DMS53 (cell line): ENCODE measurements at regions not wholly inside any gene's neighbourhood (a gene's known extent, or its start where the extent isn't known, plus 50 kb on each side); places are given as distances from the start of the nearest gene placed in this dataset.

Experiments used
- DNase-seq: peaks from one replicate; lab custom pipeline; 2025; lab: John Stamatoyannopoulos, UW

GRCh38 chr2:19543663-19544383 lies 185.4 kb upstream of the OSR1 start:
- no peak for DNase-seq

- DNase-seq, result no peak
Observed at GRCh38 chr2:19542796-19543662, 184.6 kb upstream of the OSR1 start.

DNA sequence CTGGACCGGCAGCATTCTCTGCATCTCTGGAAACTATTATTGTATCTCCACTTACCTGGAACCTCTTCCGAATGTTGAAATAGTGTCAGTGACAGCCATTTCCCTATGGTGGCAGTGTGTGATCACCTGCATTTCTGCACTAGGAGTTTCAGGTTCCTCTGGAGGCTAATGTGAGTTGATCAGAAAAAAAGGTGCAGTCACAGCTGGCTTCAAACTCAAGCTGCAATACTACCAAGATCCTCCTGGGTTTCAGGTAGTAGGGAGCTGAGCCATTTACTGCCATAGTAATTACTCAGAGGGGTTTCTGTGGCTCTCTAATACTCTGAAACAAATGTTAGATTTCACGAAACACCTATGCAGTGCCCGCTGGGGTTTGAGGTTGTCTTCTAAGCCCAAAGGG lies 183.5 kb upstream of the OSR1 start:
- peak; percentile 15 for DNase-seq

DNA sequence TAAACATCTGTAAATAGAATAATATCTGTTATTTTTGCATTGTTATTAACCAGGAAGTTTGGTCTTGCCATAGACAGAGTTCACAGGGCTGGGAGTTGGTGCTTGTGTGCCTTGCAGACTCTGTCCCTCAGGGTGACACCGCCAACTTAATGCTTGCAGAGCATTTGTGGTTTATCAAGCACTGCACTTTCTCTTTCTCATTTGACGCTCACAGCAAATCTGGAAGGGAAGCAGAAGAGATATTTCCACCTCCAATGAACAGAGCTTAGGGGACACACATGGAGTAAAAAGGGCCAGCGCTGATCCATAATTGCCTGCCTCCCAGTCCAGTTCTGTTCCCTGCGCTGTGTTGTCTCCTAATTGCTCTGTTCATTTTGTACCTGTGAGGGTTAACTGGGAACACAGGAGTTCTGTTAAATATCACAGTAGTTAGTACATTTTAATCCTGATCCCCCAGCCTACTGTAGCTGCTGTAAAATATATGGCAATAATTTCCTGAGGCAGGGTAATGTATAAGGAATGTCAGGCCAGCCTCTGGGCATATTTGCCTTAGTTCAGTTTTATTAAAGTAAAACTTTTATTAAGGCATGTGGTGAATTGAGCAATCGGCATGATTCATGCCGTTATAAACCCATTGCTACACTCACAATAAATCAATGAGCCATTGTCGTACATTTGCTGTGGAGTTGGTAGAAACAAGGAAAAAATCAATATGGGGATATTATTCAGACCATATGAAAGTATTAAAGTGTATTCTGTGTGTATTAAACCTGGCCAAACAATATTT lies 182.5 kb upstream of the OSR1 start:
- DNase-seq, result no peak

DNA sequence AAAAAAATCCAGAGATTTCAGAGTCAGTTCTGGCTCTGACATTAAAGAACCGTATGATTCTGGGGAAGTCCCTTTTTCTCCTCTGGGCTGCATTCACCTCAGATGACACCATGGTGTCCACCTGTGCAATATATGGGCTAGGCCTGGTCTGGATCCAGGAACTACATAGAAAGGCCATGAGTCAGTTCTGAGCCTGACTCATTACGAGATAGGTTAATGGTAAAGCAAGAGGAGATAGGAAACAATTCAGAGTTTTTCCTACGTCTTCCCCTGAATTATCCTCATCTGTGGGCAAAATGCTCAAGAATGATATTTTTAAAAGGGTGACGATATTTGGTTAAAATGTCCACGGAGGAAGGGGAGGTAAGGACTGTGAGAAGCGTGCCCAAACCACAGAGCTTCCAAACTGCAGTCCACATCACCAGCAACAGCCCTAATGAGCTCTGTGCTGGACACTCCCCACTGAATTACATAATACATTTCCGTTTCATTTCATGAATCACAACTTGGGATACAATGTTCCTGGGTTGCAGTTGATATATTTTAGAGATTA lies 180.1 kb upstream of the OSR1 start:
- peak; percentile 68 for DNase-seq

DNA sequence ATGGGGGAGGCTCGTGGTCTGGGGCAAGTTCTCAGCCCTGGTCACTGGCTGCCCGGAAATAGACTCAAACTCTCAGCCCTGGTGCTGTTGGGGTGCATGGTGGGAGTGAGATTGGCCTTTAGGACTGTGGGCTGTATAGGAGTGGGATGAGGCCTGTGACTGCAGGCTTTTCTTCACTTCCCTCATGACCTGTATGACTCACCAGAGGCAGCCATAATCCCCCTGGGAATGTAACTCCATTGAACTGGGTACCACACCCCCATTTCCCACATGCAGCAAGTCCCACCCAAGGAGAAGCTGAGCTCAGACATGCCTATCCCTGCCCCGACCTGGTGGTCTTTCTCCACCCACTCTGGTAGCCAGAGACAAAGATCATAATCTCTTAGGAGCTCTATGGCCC lies 177.7 kb upstream of the OSR1 start:
- DNase-seq, result peak; percentile 2

DNA sequence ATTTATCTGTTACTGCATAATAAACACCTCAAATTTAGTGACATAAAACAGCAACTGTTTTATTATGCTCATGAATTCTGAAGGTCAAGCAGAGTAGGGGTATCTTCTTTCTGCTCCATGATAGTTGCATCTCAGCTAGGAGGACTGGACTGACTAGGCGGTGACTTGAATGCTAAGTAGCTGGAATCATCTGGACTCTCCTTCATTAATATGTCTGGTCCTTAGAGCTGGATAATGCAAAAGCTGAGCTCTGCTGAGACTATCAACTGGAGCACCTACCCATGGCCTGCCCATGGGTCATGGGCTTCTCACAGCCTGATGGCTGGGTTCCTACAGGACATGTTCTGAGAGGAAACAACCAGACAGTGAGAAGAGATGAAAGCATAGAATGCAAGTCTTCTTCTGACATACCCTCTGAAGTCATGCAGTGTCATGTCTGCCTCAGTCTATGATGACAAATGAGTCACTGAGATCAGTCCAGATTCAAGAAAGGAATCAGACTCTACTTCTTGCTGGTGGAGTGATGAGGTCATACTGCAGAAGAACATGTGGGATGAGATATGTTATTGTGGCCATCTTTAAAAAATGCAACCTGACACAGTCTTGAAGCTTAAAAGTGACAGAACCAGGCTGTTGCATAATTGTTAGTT lies 174.2 kb upstream of the OSR1 start:
- no peak for DNase-seq

DNA sequence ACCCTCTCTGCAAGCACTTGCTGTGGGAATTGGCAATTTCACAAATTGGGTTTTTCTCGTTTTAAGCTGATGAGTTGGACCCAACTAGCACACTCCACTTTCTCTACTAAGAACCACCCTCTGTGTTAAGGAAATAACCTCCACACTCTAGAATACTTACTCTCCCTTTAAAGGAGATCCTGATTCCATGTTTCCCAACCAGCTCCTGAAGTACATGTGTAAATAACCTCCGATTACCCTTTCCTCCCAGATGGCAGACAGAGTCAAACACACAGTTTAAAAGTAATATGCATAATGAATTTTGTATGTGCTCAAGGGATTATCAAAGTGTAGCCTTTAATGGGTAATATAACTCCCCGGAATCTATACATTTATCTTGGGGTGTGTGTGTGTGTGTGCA lies 171.3 kb upstream of the OSR1 start:
- DNase-seq, result peak; percentile 36

- DNase-seq, result no peak
Observed at GRCh38 chr2:19527771-19528170, 169.3 kb upstream of the OSR1 start.

- DNase-seq, result no peak
Observed at GRCh38 chr2:19525313-19525712, 166.9 kb upstream of the OSR1 start.

DNA sequence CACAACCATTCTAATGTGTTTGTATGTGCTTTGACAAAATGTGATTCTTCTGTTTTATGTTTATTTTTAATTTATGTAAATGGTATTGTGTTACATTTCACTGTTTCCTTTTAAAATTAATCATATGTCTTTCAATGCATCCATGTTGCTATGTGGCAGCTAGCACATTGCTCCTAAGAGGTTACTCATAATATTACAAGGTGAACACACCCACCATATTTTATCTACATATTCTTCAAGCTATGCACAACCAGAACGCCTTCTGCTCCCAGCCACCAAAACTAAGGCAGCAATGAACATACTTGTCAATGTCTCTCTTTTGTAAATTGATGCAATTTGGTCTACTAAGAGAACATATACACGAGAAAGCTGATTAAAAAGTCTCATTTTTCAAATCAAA lies 160.6 kb upstream of the OSR1 start:
- DNase-seq, result no peak

GRCh38 chr2:19507137-19507536 lies 148.7 kb upstream of the OSR1 start:
- DNase-seq, result no peak

DNA sequence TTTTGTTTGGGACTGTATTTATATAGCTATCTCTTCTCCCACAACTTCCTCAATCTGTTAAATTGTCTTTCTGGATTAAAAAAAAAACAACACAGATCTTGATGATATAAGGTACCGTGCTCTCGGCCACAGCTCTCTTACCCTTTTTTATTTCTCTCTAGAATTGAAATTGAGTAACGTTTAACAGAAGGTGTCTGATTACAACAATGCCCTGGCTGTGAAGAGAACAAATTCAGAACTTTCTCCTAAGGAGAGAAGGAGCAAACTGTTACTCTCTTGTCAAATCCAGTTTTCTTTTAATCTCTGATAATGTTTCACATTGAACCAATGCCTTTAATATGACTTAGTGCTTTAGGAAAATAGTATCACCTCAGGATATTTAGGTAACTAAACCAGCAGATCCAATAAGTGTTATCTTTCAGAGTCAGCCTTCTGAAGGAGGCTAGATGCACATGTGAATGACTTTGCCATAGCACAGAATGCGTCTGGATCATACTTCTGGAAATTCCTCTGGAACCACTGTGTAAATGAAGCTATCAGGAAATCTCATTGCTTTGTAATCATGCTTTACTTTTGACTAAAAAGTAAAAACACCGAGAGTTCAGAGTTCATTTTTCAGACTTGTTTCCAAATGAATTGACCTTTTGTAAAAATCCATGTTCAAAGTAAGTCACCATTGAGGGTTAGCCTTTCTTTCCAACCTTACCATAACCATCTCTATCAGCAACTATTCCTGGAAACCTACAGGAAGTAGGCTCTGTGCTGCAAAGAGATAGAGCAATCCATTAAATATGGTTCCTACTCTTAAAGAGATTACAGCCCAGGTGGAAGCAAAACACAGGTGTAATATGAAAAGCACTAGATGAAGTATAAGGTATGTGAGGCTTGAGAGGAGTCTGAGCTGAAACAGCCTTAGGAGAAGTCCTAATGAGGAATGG lies 147.0 kb upstream of the OSR1 start:
- DNase-seq, result peak; percentile 23

DNA sequence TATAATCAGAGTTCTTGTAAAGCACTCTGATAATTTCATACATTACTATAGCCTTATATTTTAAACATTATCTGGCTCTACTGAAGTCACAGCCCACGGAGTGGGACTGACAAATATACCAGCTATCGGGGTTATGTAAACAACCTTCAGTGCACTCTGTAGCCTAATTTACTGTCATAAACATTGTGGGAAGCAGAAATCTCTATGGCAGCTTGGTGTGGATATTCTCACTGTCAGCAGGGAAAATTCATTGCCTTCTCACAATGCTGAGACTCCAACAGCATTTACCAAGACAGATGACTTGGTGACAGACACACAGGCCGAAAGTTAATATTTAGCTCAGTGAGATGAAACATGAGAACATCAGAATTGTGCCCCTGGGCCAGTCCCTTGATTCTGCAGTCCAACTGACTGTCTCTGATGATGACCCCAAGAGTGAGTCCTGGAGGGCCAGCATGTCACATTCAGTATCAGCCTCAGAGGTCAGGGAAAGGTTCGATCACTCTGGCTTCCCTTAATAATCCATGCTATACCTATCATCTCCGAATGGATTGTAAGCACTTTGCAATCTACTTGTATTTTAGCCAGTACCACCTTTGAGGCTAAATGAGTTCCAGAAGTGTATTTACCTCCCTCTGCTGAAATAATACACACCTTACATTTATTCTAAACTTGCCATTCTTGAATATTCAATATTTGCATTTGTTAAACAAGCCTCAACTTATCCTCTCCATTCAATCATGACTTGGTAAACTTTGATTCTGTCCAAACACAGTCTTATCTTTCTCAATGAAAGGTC lies 146.2 kb upstream of the OSR1 start:
- peak; percentile 83 for DNase-seq

DNA sequence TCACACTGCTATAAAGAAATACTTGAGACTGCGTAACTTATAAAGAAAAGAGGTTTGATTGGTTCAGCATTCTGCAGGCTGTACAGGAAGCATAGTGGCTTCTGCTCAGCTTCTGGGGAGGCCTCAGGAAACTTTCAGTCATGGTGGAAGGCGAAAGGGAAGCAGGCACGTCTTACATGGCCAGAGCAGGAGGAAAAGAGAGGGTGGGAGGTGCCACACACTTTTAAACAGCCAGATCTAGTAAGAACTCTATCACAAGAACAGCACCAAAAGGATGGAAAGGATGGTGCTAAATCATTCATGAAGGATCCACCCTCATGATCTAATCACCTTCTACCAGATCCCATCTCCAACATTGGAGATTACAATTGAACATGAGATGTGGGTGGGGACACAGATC lies 145.5 kb upstream of the OSR1 start:
- DNase-seq, result peak; percentile 28

DNA sequence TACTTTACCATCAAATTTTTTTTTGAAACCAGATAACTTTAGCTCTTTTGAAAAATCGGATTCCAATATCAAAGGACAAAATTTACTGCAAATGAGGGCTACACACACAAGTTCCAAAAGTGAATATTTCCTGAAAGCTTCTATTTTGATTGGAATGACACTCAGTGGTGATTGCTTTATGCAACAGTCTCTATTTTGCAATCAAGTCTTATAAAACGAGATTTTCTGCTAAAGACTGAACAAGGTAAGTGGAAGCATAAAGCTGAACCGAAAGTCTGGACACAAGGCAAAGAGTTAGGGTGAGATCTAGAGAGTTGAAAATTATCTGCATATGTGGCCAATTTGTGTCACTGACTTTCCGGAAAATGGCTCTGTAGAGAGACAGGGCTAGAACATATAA lies 145.0 kb upstream of the OSR1 start:
- no peak for DNase-seq

DNA sequence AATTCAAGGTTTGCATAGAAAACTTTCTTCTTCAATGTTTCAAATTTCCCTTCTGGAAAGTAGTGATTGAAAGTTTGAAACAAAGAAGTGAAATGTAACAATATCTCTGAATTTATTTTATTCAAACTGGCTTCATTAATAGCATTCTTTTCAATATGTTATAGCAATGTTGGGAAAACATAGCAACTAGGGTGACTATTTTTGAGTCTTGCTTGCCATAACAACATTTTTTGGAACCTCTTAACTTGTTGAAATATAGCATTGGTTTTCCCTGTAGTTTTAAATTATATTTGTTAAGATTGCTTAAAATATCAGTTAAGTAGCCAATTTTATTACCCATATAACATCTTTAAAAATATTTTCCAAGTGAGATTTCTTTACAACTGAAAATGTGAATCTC lies 141.7 kb upstream of the OSR1 start:
- no peak for DNase-seq

DNA sequence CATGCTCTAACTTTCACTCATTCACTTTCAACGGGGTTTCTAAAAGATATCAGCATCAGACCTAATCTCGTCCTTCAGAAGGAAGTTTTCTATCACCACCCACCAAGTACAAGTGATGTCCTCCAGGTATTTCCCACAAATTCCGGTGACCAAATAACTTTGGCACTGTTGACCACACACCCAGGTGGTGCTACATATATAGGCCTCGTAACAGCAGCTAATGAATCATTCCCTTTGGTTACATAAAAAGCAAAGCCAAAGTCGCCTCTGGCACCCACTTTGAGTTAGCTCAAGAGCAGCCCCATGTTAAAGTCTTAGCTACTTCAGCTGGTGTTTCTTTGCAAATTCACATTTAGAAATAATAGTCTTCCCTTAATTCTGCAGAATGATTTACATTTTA lies 138.2 kb upstream of the OSR1 start:
- DNase-seq, result no peak

GRCh38 chr2:19494241-19494640 lies 135.8 kb upstream of the OSR1 start:
- no peak for DNase-seq

GRCh38 chr2:19491796-19492195 lies 133.4 kb upstream of the OSR1 start:
- DNase-seq, result no peak
